Stomach (tissue), 4 donors: ENCODE measurements at regions not wholly inside any gene's neighbourhood (a gene's known extent, or its start where the extent isn't known, plus 50 kb on each side); places are given as distances from the start of the nearest gene placed in this dataset.

Source experiments
- POLR2A ChIP-seq, 4 donors: fragments of 450-650 bp; IDR thresholded peaks; one replicate each; pipeline ENCODE4 v1.6.1; 2016; ENCODE audit warnings: antibody characterized with exemption in 4 of 4, control low read depth in 2 of 4, mild to moderate bottlenecking in 1 of 4, moderate library complexity in 1 of 4
- POLR2AphosphoS5 ChIP-seq, 3 donors: sonication (generic); formaldehyde crosslinking; IDR thresholded peaks; one replicate each; pipeline ENCODE4 v1.6.1; 2016; ENCODE audit warnings: antibody characterized with exemption in 3 of 3
- TF ChIP-seq, protein P1 (sequence below), 7 experiments: fragments of 450-650 bp in 4 of 7; fragments of 200-600 bp in 3 of 7; sonication (generic) in 3 of 7; IDR thresholded peaks; one replicate each; pipeline ENCODE4 v1.5.1; 2016 to 2019; ENCODE audit warnings: antibody characterized with exemption in 7 of 7, control low read depth in 2 of 7, mild to moderate bottlenecking in 1 of 7

DNA sequence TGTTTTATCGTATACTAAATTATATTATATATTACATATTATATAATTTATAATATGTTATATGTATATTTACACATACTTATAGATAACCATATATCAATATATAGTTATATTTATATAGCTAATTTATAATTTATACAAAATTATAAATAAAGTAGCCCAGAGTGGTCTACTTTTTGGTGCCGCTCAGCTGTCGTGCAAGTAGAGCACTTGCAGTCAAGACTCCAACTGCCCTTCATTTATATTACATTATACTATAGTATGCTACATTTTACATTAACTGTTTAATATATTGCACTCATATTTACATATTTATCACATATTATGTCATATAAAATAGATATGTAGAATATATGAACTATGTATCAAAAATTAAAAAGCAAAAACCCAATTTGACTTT, 1124.7 kb upstream of the MIR17HG start:
- TF ChIP-seq, protein P1, sequence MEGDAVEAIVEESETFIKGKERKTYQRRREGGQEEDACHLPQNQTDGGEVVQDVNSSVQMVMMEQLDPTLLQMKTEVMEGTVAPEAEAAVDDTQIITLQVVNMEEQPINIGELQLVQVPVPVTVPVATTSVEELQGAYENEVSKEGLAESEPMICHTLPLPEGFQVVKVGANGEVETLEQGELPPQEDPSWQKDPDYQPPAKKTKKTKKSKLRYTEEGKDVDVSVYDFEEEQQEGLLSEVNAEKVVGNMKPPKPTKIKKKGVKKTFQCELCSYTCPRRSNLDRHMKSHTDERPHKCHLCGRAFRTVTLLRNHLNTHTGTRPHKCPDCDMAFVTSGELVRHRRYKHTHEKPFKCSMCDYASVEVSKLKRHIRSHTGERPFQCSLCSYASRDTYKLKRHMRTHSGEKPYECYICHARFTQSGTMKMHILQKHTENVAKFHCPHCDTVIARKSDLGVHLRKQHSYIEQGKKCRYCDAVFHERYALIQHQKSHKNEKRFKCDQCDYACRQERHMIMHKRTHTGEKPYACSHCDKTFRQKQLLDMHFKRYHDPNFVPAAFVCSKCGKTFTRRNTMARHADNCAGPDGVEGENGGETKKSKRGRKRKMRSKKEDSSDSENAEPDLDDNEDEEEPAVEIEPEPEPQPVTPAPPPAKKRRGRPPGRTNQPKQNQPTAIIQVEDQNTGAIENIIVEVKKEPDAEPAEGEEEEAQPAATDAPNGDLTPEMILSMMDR (IDR thresholded peaks at IDR 0.05) = no peak
- no peak for TF ChIP-seq POLR2AphosphoS5 (IDR thresholded peaks at IDR 0.05)
- no peak for TF ChIP-seq POLR2A (IDR thresholded peaks at IDR 0.05)
